Keratinocyte (primary cell): ENCODE measurements at regions not wholly inside any gene's neighbourhood (a gene's known extent, or its start where the extent isn't known, plus 50 kb on each side); places are given as distances from the start of the nearest gene placed in this dataset.

ENCODE experiments used
- DNase-seq: peaks from one replicate; pipeline ENCODE4 v3.0.0-alpha.2; 2011; ENCODE audit warnings: low read depth, missing footprints, low spot score
- FAIRE-seq: peaks from 2 replicates; lab custom pipeline; 2011; peaks lifted over from hg19 to GRCh38; lab: Jason Lieb, UNC
- H2AFZ ChIP-seq: 2 replicates; pipeline ENCODE4 v1.6.0; 2012; ENCODE audit warnings: low read length, control low read depth, inconsistent platforms; ENCODE audit not compliant: control insufficient read depth
- H3K27ac ChIP-seq: 2 replicates; pipeline ENCODE4 v1.5.1; 2011; ENCODE audit warnings: low read length; ENCODE audit not compliant: control insufficient read depth, insufficient read depth
- H3K27me3 ChIP-seq: 3 replicates; pipeline ENCODE4 v1.6.0; 2011; ENCODE audit warnings: low read length; ENCODE audit not compliant: control insufficient read depth, insufficient read depth; ENCODE audit errors: extremely low read depth
- H3K36me3 ChIP-seq, 2 experiments: 2 replicates in 1 of 2; 3 replicates in 1 of 2; pipeline ENCODE4 v1.5.1; 2011; ENCODE audit warnings: low read length in 2 of 2, mild to moderate bottlenecking in 1 of 2; ENCODE audit not compliant: control insufficient read depth in 2 of 2, insufficient read depth in 2 of 2; ENCODE audit errors: extremely low read depth in 1 of 2
- H3K4me1 ChIP-seq: 3 replicates; pipeline ENCODE4 v1.5.1; 2011; ENCODE audit warnings: low read length; ENCODE audit not compliant: control insufficient read depth, insufficient read depth; ENCODE audit errors: extremely low read depth
- H3K4me2 ChIP-seq: 3 replicates; pipeline ENCODE4 v1.6.0; 2011; ENCODE audit warnings: low read depth, low read length; ENCODE audit not compliant: control insufficient read depth, insufficient read depth; ENCODE audit errors: extremely low read depth
- H3K4me3 ChIP-seq, 3 experiments: fragments of 200-600 bp in 1 of 3; sonication (generic) in 1 of 3; 2 replicates in 2 of 3; 3 replicates in 1 of 3; pipeline ENCODE4 v1.5.1; 2011 to 2016; ENCODE audit warnings: low read length in 3 of 3, mild to moderate bottlenecking in 3 of 3, control low read depth in 2 of 3, inconsistent platforms in 1 of 3, low read depth in 1 of 3, mixed read lengths in 1 of 3, mixed run types in 1 of 3, moderate library complexity in 1 of 3; ENCODE audit not compliant: control insufficient read depth in 2 of 3, insufficient read depth in 2 of 3; ENCODE audit errors: extremely low read depth in 1 of 3
- H3K79me2 ChIP-seq: 2 replicates; pipeline ENCODE4 v1.6.0; 2012; ENCODE audit warnings: low read length; ENCODE audit not compliant: control insufficient read depth, insufficient read depth
- H3K9ac ChIP-seq: 3 replicates; pipeline ENCODE4 v1.6.0; 2011; ENCODE audit warnings: low read length; ENCODE audit not compliant: control insufficient read depth, insufficient read depth; ENCODE audit errors: extremely low read depth
- H3K9me1 ChIP-seq: 3 replicates; pipeline ENCODE4 v1.6.0; 2011; ENCODE audit warnings: low read length; ENCODE audit not compliant: control insufficient read depth, insufficient read depth; ENCODE audit errors: extremely low read depth
- H3K9me3 ChIP-seq: 2 replicates; pipeline ENCODE4 v1.5.1; 2012; ENCODE audit warnings: low read depth, low read length; ENCODE audit not compliant: control insufficient read depth
- H4K20me1 ChIP-seq: 3 replicates; pipeline ENCODE4 v1.6.0; 2011; ENCODE audit warnings: low read length; ENCODE audit not compliant: control insufficient read depth, insufficient read depth; ENCODE audit errors: extremely low read depth
- CTCF ChIP-seq, 3 experiments: IDR thresholded peaks in 1 of 3; conservative IDR thresholded peaks in 1 of 3; optimal IDR thresholded peaks in 1 of 3; 2 replicates in 2 of 3; 3 replicates in 1 of 3; pipeline versions ENCODE3 to v1.5.1; 2011; ENCODE audit warnings: low read length in 3 of 3, mild to moderate bottlenecking in 3 of 3, moderate library complexity in 2 of 3, control low read depth in 1 of 3, inconsistent platforms in 1 of 3; ENCODE audit not compliant: insufficient read depth in 2 of 3; ENCODE audit errors: extremely low read depth in 1 of 3
- EZH2 ChIP-seq: IDR thresholded peaks from one replicate; pipeline ENCODE4 v1.6.1; 2012; ENCODE audit warnings: inconsistent platforms, mild to moderate bottlenecking, low read length, moderate library complexity
- dilution Hi-C: fragments of 300-500 bp; cut with MboI; formaldehyde crosslinking; loops from one replicate; pipeline ENCODE4 v1.7.0; 2020; ENCODE audit warnings: low sequenced_read_pairs; ENCODE audit not compliant: extremely low pct_ligation_motif_present

GRCh38 chr10:29955329-29955935, 104.0 kb downstream of the JCAD start:
- Histone ChIP-seq H3K27me3 (no peaks in the 10 kb centered on the region), H3K4me1 (peaks cover 24% of the 10 kb centered on the region), H2AFZ (peak overlapping the region; percentile 5), H3K4me3 (no peak overlapping the region), H3K4me2 (no peak overlapping the region), H4K20me1 (no peaks in the 10 kb centered on the region), H3K9me3 (no peaks in the 10 kb centered on the region), H3K27ac (no peak overlapping the region), H3K79me2 (no peaks in the 10 kb centered on the region), H3K9ac (no peak overlapping the region), H3K36me3 (no peaks in the 10 kb centered on the region), H3K9me1 (no peaks in the 10 kb centered on the region)
- dilution Hi-C loops = no loop called here
- DNase-seq (no peak), FAIRE-seq (no peak)
- TF ChIP-seq CTCF (optimal IDR thresholded peaks at IDR 0.05 in 1 of 3, IDR thresholded peaks at IDR 0.05 in 1 of 3, conservative IDR thresholded peaks at IDR 0.05 in 1 of 3; ENCODE audit: extremely low read depth in 1 of 3, insufficient read depth in 2 of 3, low read length in 3 of 3) = no peak
- no peak for TF ChIP-seq EZH2

- H2AFZ ChIP-seq = peak overlapping the region; percentile 41
- H3K27ac ChIP-seq = peak overlapping the region; percentile 53
- DNase-seq (peak; percentile 57), FAIRE-seq (peak; percentile 77)
- H3K4me1 ChIP-seq = peaks cover 64% of the 10 kb centered on the region
- H3K4me2 ChIP-seq = peak overlapping the region; percentile 71
- H3K36me3 ChIP-seq = no peaks in the 10 kb centered on the region
- TF ChIP-seq EZH2 (no peak), CTCF (optimal IDR thresholded peaks at IDR 0.05 in 1 of 3, IDR thresholded peaks at IDR 0.05 in 1 of 3, conservative IDR thresholded peaks at IDR 0.05 in 1 of 3; ENCODE audit: extremely low read depth in 1 of 3, insufficient read depth in 2 of 3, low read length in 3 of 3) (no peak)
- H3K9ac ChIP-seq = peak overlapping the region; percentile 26
- no peaks in the 10 kb centered on the region for H3K9me1 ChIP-seq
- no peaks in the 10 kb centered on the region for H3K27me3 ChIP-seq
- H4K20me1 ChIP-seq = no peaks in the 10 kb centered on the region
- peak overlapping the region in 2 of 3 experiments; percentile 4 to 18 for H3K4me3 ChIP-seq
- no peaks in the 10 kb centered on the region for H3K9me3 ChIP-seq
- no peaks in the 10 kb centered on the region for H3K79me2 ChIP-seq
- dilution Hi-C loops = no loop called here
Observed at GRCh38 chr10:29951441-29951931, 107.9 kb downstream of the JCAD start.
